ENCODE measurements at regions not wholly inside any gene's neighbourhood (a gene's known extent, or its start where the extent isn't known, plus 50 kb on each side); places are given as distances from the start of the nearest gene placed in this dataset.

GRCh38 chr6:113381232-113381631 is 475.9 kb upstream of the MARCKS start:
- DNase-seq = no peak
- H3K9me3 ChIP-seq = no peaks in the 10 kb centered on the region
- TF ChIP-seq CTCF (IDR thresholded peaks at IDR 0.05; ENCODE audit: low read depth, low read length) = no peak
- H3K36me3 ChIP-seq = no peaks in the 10 kb centered on the region
- H3K27me3 ChIP-seq = no peaks in the 10 kb centered on the region
- peaks cover 28% of the 10 kb centered on the region for H3K4me1 ChIP-seq
- H3K4me3 ChIP-seq (ENCODE audit: low read depth, low read length) = no peak overlapping the region

- H3K27me3 ChIP-seq = no peaks in the 10 kb centered on the region
- no peak overlapping the region for H3K4me3 ChIP-seq (ENCODE audit: low read depth, low read length)
- TF ChIP-seq CTCF (IDR thresholded peaks at IDR 0.05; ENCODE audit: low read depth, low read length) = no peak
- H3K4me1 ChIP-seq = peaks cover 23% of the 10 kb centered on the region; the same call in 1 of the 2 replicates
- H3K36me3 ChIP-seq = no peaks in the 10 kb centered on the region
- peak; percentile 73 for DNase-seq
- H3K9me3 ChIP-seq = no peaks in the 10 kb centered on the region
Measured at GRCh38 chr6:113381959-113382358, 475.2 kb upstream of the MARCKS start.

- Histone ChIP-seq H3K36me3 (no peaks in the 10 kb centered on the region), H3K4me1 (peaks cover 17% of the 10 kb centered on the region; the same call in 1 of the 2 replicates), H3K4me3 (ENCODE audit: low read depth, low read length) (no peak overlapping the region), H3K27me3 (no peaks in the 10 kb centered on the region), H3K9me3 (no peaks in the 10 kb centered on the region)
- TF ChIP-seq CTCF (IDR thresholded peaks at IDR 0.05; ENCODE audit: low read depth, low read length) = no peak
- no peak for DNase-seq
Measured at GRCh38 chr6:113383701-113384100, 473.4 kb upstream of the MARCKS start.

- TF ChIP-seq CTCF (IDR thresholded peaks at IDR 0.05; ENCODE audit: low read depth, low read length) = no peak
- Histone ChIP-seq H3K27me3 (no peaks in the 10 kb centered on the region), H3K9me3 (no peaks in the 10 kb centered on the region), H3K4me3 (ENCODE audit: low read depth, low read length) (no peak overlapping the region), H3K36me3 (no peaks in the 10 kb centered on the region), H3K4me1 (peaks cover 17% of the 10 kb centered on the region; the same call in 1 of the 2 replicates)
- no peak for DNase-seq
Measured at GRCh38 chr6:113385020-113385431, 472.1 kb upstream of the MARCKS start.

GRCh38 chr6:113388996-113389395 is 468.1 kb upstream of the MARCKS start:
- TF ChIP-seq CTCF (IDR thresholded peaks at IDR 0.05; ENCODE audit: low read depth, low read length) = no peak
- Histone ChIP-seq H3K9me3 (no peaks in the 10 kb centered on the region), H3K27me3 (no peaks in the 10 kb centered on the region), H3K36me3 (no peaks in the 10 kb centered on the region), H3K4me1 (no peaks in the 10 kb centered on the region), H3K4me3 (ENCODE audit: low read depth, low read length) (no peak overlapping the region)
- no peak for DNase-seq

- Histone ChIP-seq H3K4me3 (ENCODE audit: low read depth, low read length) (no peak overlapping the region), H3K36me3 (no peaks in the 10 kb centered on the region), H3K27me3 (no peaks in the 10 kb centered on the region), H3K9me3 (no peaks in the 10 kb centered on the region), H3K4me1 (peaks cover 13% of the 10 kb centered on the region; the same call in 1 of the 2 replicates)
- DNase-seq = no peak
- no peak for TF ChIP-seq CTCF (IDR thresholded peaks at IDR 0.05; ENCODE audit: low read depth, low read length)
Measured at GRCh38 chr6:113392551-113393055, 464.5 kb upstream of the MARCKS start.
